ENCODE measurements at regions not wholly inside any gene's neighbourhood (a gene's known extent, or its start where the extent isn't known, plus 50 kb on each side); places are given as distances from the start of the nearest gene placed in this dataset.

DNA sequence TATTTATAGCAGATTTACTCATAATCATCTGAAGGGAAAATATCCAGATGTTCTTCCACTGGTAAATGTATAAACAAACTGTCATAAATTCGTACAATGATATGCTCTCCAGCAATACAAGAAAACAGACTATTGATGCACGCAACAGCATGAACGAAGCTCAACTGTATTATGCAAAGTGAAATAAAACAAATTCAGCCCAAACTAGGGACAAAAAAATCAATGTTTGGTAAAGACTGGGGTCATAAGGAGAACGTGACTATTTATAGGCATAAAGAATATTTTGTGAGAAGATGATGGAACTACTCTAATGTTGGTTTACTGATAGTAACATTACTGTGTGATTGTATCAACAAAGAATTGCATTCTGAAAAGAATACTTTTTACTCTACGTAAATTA lies 1276.7 kb upstream of the DDX18 start:
- TF ChIP-seq POLR2A (IDR thresholded peaks at IDR 0.05; ENCODE audit: control extremely low read depth in 1 of 2, low read depth in 2 of 2, low read length in 2 of 2) (no peak), EP300 (IDR thresholded peaks at IDR 0.05; ENCODE audit: borderline replicate concordance in 1 of 2, low read depth in 2 of 2, low read length in 2 of 2) (no peak), CBX5 (IDR thresholded peaks at IDR 0.05; ENCODE audit: low read depth, low read length) (no peak), SP2 (IDR thresholded peaks at IDR 0.05; ENCODE audit: low read length) (no peak), EZH2 (IDR thresholded peaks at IDR 0.05; ENCODE audit: low read depth, low read length, severe bottlenecking) (no peak), MAFK (IDR thresholded peaks at IDR 0.05; ENCODE audit: low read depth, low read length) (no peak), HDAC2 (IDR thresholded peaks at IDR 0.05; ENCODE audit: borderline replicate concordance in 1 of 2, low read depth in 2 of 2, low read length in 2 of 2) (no peak), YY1 (IDR thresholded peaks at IDR 0.05; ENCODE audit: low read depth, low read length) (no peak)
- TF ChIP-seq, protein P1, sequence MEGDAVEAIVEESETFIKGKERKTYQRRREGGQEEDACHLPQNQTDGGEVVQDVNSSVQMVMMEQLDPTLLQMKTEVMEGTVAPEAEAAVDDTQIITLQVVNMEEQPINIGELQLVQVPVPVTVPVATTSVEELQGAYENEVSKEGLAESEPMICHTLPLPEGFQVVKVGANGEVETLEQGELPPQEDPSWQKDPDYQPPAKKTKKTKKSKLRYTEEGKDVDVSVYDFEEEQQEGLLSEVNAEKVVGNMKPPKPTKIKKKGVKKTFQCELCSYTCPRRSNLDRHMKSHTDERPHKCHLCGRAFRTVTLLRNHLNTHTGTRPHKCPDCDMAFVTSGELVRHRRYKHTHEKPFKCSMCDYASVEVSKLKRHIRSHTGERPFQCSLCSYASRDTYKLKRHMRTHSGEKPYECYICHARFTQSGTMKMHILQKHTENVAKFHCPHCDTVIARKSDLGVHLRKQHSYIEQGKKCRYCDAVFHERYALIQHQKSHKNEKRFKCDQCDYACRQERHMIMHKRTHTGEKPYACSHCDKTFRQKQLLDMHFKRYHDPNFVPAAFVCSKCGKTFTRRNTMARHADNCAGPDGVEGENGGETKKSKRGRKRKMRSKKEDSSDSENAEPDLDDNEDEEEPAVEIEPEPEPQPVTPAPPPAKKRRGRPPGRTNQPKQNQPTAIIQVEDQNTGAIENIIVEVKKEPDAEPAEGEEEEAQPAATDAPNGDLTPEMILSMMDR (IDR thresholded peaks at IDR 0.05; ENCODE audit: control extremely low read depth in 1 of 3, insufficient read depth in 1 of 3, low read depth in 1 of 3, low read length in 3 of 3) = no peak
- TF ChIP-seq, protein P2, sequence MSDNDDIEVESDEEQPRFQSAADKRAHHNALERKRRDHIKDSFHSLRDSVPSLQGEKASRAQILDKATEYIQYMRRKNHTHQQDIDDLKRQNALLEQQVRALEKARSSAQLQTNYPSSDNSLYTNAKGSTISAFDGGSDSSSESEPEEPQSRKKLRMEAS (IDR thresholded peaks at IDR 0.05) = no peak

Data from H1 (cell line).